GM12872 (cell line): ENCODE measurements at regions not wholly inside any gene's neighbourhood (a gene's known extent, or its start where the extent isn't known, plus 50 kb on each side); places are given as distances from the start of the nearest gene placed in this dataset.

Experiments used
- CTCF ChIP-seq: IDR thresholded peaks from 3 replicates; pipeline ENCODE4 v1.5.1; 2011; ENCODE audit warnings: low read depth, mild to moderate bottlenecking, low read length, moderate library complexity; ENCODE audit not compliant: insufficient read depth

- TF ChIP-seq CTCF, result no peak
These were observed 133.3 kb downstream of the MGAT5B start for GRCh38 chr17:77001487-77001886.

- TF ChIP-seq CTCF, result no peak
These were observed 134.2 kb downstream of the MGAT5B start for GRCh38 chr17:77002103-77003045.

- TF ChIP-seq CTCF, result no peak
These were observed 135.5 kb downstream of the MGAT5B start for GRCh38 chr17:77003699-77004098.

GRCh38 chr17:77006971-77007649 lies 133.7 kb upstream of the SEC14L1 start:
- no peak for TF ChIP-seq CTCF

- TF ChIP-seq CTCF, result no peak
These were observed 130.9 kb upstream of the SEC14L1 start for GRCh38 chr17:77009877-77010276.

- no peak for TF ChIP-seq CTCF
These were observed 130.1 kb upstream of the SEC14L1 start for GRCh38 chr17:77010667-77011066.

GRCh38 chr17:77011173-77012011 lies 129.4 kb upstream of the SEC14L1 start:
- TF ChIP-seq CTCF, result peak; percentile 58
